Activated T-cell treated with anti-CD3 and anti-CD28 coated beads, Interleukin-2, amount 50 U/mL, for 4 hours (primary cell): ENCODE measurements at regions not wholly inside any gene's neighbourhood (a gene's known extent, or its start where the extent isn't known, plus 50 kb on each side); places are given as distances from the start of the nearest gene placed in this dataset.
"Not testable (repeated sequence)": the region's sequence is repeated elsewhere in the genome, so short reads cannot be mapped to it uniquely, and the experiment has no call there.

Experiments
- ATAC-seq, 2 donors: fragments of 200-7000 bp; cut with Tn5 transposase; one replicate each; pipeline ENCODE4 v1.10.0; 2021
- DNase-seq: peaks from one replicate; pipeline ENCODE4 v3.0.0-alpha.2; 2020
- H3K27me3 Mint-ChIP-seq: one replicate; pipeline ENCODE4 v1.8.0; 2021; ENCODE audit warnings: low read depth, mixed read lengths
- H3K36me3 Mint-ChIP-seq: one replicate; pipeline ENCODE4 v1.8.0; 2022; ENCODE audit warnings: mixed read lengths; ENCODE audit not compliant: insufficient read depth
- H3K4me1 Mint-ChIP-seq: one replicate; pipeline ENCODE4 v1.8.0; 2021; ENCODE audit warnings: low read depth, mixed read lengths
- H3K4me3 Mint-ChIP-seq: one replicate; pipeline ENCODE4 v1.8.0; 2021; ENCODE audit warnings: mild to moderate bottlenecking, moderate library complexity, mixed read lengths
- H3K9me3 Mint-ChIP-seq: one replicate; pipeline ENCODE4 v1.8.0; 2021; ENCODE audit warnings: mixed read lengths

- no peaks in the 10 kb centered on the region for H3K36me3 Mint-ChIP-seq
- no peaks in the 10 kb centered on the region for H3K27me3 Mint-ChIP-seq
- H3K4me1 Mint-ChIP-seq, result no peaks in the 10 kb centered on the region
- DNase-seq (no peak), ATAC-seq (no peak)
- H3K9me3 Mint-ChIP-seq, result peaks cover 5% of the 10 kb centered on the region
- no peak overlapping the region for H3K4me3 Mint-ChIP-seq
These were observed 589.7 kb downstream of the LIG4 start for GRCh38 chr13:107625648-107626047.

- Mint-ChIP-seq H3K9me3 (peaks cover 5% of the 10 kb centered on the region), H3K4me1 (no peaks in the 10 kb centered on the region), H3K4me3 (no peak overlapping the region)
These were observed 597.8 kb downstream of the LIG4 start for GRCh38 chr13:107617527-107617926.

GRCh38 chr13:107612376-107612775, 603.0 kb downstream of the LIG4 start:
- DNase-seq, result no peak
- no peaks in the 10 kb centered on the region for H3K36me3 Mint-ChIP-seq
- no peak overlapping the region for H3K4me3 Mint-ChIP-seq
- no peak for ATAC-seq
- no peaks in the 10 kb centered on the region for H3K4me1 Mint-ChIP-seq
- H3K27me3 Mint-ChIP-seq, result no peaks in the 10 kb centered on the region
- peaks cover 12% of the 10 kb centered on the region for H3K9me3 Mint-ChIP-seq

More at GRCh38 chr13:107617527-107617926, 597.8 kb downstream of the LIG4 start:
- Mint-ChIP-seq H3K27me3 (no peaks in the 10 kb centered on the region), H3K36me3 (no peaks in the 10 kb centered on the region)
- DNase-seq (no peak), ATAC-seq (no peak)

DNA sequence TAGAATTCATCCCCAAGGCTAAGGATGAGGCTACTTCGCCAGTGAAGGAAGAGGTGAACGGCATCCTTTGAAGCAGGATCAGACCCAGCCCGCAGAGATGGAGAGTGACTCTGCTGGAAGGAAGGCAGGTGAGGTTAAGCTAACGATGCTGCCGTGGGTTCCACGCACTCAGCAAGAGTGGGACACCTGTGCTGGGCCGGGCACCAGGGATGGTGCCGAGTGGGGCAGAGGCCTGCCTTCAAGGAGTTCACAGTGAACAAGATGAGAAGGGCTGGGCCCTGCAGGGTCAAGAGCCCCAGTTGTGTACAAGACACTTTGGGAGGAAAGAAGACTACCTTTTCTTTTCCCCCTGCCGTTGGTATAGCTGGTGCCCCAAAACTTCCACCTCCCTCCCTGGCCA, 606.6 kb downstream of the LIG4 start:
- H3K27me3 Mint-ChIP-seq, result no peaks in the 10 kb centered on the region
- H3K9me3 Mint-ChIP-seq, result peaks cover 12% of the 10 kb centered on the region
- H3K4me1 Mint-ChIP-seq, result no peaks in the 10 kb centered on the region
- H3K4me3 Mint-ChIP-seq, result no peak overlapping the region
- DNase-seq (no peak), ATAC-seq (no peak)
- no peaks in the 10 kb centered on the region for H3K36me3 Mint-ChIP-seq

- Mint-ChIP-seq H3K36me3 (no peaks in the 10 kb centered on the region), H3K4me3 (no peak overlapping the region), H3K27me3 (no peaks in the 10 kb centered on the region), H3K4me1 (no peaks in the 10 kb centered on the region), H3K9me3 (no peaks in the 10 kb centered on the region)
- DNase-seq, result no peak
- ATAC-seq, result no peak
These were observed 614.4 kb downstream of the LIG4 start for GRCh38 chr13:107600971-107601370.

- not testable (repeated sequence) for H3K27me3 Mint-ChIP-seq, H3K4me1 Mint-ChIP-seq, H3K4me3 Mint-ChIP-seq, H3K36me3 Mint-ChIP-seq, DNase-seq, H3K9me3 Mint-ChIP-seq, ATAC-seq
These were observed 619.0 kb downstream of the LIG4 start for GRCh38 chr13:107596306-107596705.

GRCh38 chr13:107590556-107590955, 624.8 kb downstream of the LIG4 start:
- Mint-ChIP-seq H3K9me3 (peaks cover 8% of the 10 kb centered on the region), H3K4me1 (no peaks in the 10 kb centered on the region), H3K27me3 (no peaks in the 10 kb centered on the region), H3K36me3 (no peaks in the 10 kb centered on the region), H3K4me3 (no peak overlapping the region)
- DNase-seq, result no peak
- no peak for ATAC-seq

GRCh38 chr13:107587681-107588080, 627.7 kb downstream of the LIG4 start:
- Mint-ChIP-seq H3K36me3 (no peaks in the 10 kb centered on the region), H3K4me3 (no peak overlapping the region), H3K9me3 (peaks cover 5% of the 10 kb centered on the region), H3K27me3 (no peaks in the 10 kb centered on the region), H3K4me1 (no peaks in the 10 kb centered on the region)
- no peak for ATAC-seq
- no peak for DNase-seq

GRCh38 chr13:107586216-107586615, 629.1 kb downstream of the LIG4 start:
- Mint-ChIP-seq H3K27me3 (no peaks in the 10 kb centered on the region), H3K4me3 (no peak overlapping the region), H3K36me3 (no peaks in the 10 kb centered on the region), H3K9me3 (peaks cover 4% of the 10 kb centered on the region), H3K4me1 (no peaks in the 10 kb centered on the region)
- ATAC-seq, result no peak
- no peak for DNase-seq

GRCh38 chr13:107585469-107586180, 629.7 kb downstream of the LIG4 start:
- ATAC-seq (no peak), DNase-seq (no peak)
- no peaks in the 10 kb centered on the region for H3K27me3 Mint-ChIP-seq
- H3K4me1 Mint-ChIP-seq, result no peaks in the 10 kb centered on the region
- no peak overlapping the region for H3K4me3 Mint-ChIP-seq
- no peaks in the 10 kb centered on the region for H3K36me3 Mint-ChIP-seq
- H3K9me3 Mint-ChIP-seq, result peaks cover under 1% of the 10 kb centered on the region

DNA sequence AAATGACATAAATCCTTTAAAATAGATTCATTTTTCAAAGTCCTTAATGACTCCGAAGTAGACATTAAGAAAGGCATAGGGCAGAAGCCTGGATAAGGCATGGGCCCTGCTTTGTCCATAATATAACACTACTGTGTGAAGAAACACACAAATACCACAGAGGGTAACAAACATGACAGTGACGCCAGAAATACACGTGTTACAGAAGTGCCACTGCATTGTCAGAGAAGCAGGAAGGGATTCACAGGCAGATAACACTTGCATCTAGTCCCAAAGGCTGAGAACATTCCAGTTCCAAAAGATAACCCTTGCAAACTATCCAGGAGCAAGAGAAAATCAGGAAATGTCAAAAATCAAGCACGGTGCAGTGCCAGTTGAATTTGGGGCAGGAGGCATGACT, 633.2 kb downstream of the LIG4 start:
- no peak overlapping the region for H3K4me3 Mint-ChIP-seq
- no peaks in the 10 kb centered on the region for H3K27me3 Mint-ChIP-seq
- peaks cover 14% of the 10 kb centered on the region for H3K9me3 Mint-ChIP-seq
- H3K36me3 Mint-ChIP-seq, result no peaks in the 10 kb centered on the region
- DNase-seq (no peak), ATAC-seq (no peak)
- H3K4me1 Mint-ChIP-seq, result no peaks in the 10 kb centered on the region

GRCh38 chr13:107580741-107581412, 634.5 kb downstream of the LIG4 start:
- peaks cover 17% of the 10 kb centered on the region for H3K9me3 Mint-ChIP-seq
- H3K4me1 Mint-ChIP-seq, result no peaks in the 10 kb centered on the region
- no peaks in the 10 kb centered on the region for H3K27me3 Mint-ChIP-seq
- ATAC-seq (no peak), DNase-seq (no peak)
- no peak overlapping the region for H3K4me3 Mint-ChIP-seq
- H3K36me3 Mint-ChIP-seq, result no peaks in the 10 kb centered on the region

DNA sequence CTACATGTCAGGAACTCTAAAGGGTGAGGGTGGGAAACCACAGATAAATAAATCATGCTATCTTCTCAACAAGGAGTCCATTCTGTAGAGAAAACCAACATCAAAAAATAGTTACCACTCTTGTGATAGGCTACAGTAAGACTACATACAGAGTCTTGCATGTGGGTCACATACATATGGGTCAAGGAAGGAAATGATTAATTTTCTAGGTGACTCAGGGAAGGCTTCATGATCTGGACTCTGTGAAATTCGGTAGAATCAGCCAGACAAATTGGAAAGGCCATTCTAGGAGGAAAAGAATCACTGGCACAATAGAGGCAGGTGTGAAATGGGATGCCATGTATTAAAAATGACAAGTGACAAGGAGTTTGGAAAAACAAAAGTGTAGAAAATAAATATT, 638.9 kb downstream of the LIG4 start:
- H3K4me1 Mint-ChIP-seq, result no peaks in the 10 kb centered on the region

GRCh38 chr13:107574517-107575210, 640.7 kb downstream of the LIG4 start:
- no peak for ATAC-seq
- Mint-ChIP-seq H3K27me3 (no peaks in the 10 kb centered on the region), H3K4me3 (no peak overlapping the region)

More for the DNA sequence above, 638.9 kb downstream of the LIG4 start:
- Mint-ChIP-seq H3K9me3 (peaks cover 17% of the 10 kb centered on the region), H3K4me3 (no peak overlapping the region), H3K36me3 (no peaks in the 10 kb centered on the region), H3K27me3 (no peaks in the 10 kb centered on the region)
- DNase-seq, result no peak
- ATAC-seq, result no peak

DNA sequence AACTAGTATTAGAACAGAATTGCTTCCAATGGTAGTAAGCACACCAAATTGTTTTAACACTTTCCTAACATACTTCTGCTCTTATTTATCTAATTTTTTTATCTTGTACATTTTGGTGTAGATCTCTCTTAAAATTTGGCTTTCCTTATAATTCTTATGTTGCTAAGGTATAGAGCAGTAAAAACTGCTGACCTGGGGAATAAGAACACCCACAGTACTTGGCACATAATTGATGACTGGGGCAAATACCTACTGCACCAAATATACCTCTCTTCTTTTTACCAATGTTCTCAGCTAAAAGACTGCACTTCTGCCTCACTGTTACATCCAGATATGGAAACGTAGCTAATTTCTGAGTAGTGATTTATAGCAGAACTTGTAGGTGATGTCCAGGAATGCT, 642.2 kb downstream of the LIG4 start:
- Mint-ChIP-seq H3K4me1 (no peaks in the 10 kb centered on the region), H3K27me3 (no peaks in the 10 kb centered on the region), H3K9me3 (peaks cover 10% of the 10 kb centered on the region), H3K4me3 (no peak overlapping the region), H3K36me3 (no peaks in the 10 kb centered on the region)
- DNase-seq (no peak), ATAC-seq (no peak)

More at GRCh38 chr13:107574517-107575210, 640.7 kb downstream of the LIG4 start:
- Mint-ChIP-seq H3K36me3 (no peaks in the 10 kb centered on the region), H3K4me1 (no peaks in the 10 kb centered on the region), H3K9me3 (peaks cover 12% of the 10 kb centered on the region)
- no peak for DNase-seq
